ENCODE measurements at regions not wholly inside any gene's neighbourhood (a gene's known extent, or its start where the extent isn't known, plus 50 kb on each side); places are given as distances from the start of the nearest gene placed in this dataset.
"Not testable (repeated sequence)": the region's sequence is repeated elsewhere in the genome, so short reads cannot be mapped to it uniquely, and the experiment has no call there.

GRCh38 chr1:56257726-56258125 lies 321.6 kb downstream of the PLPP3 start:
- no peak for DNase-seq

GRCh38 chr1:56256153-56257000 lies 323.0 kb downstream of the PLPP3 start:
- no peak for DNase-seq

GRCh38 chr1:56255516-56256152 lies 323.7 kb downstream of the PLPP3 start:
- no peak for DNase-seq

GRCh38 chr1:56254130-56254529 lies 325.2 kb downstream of the PLPP3 start:
- DNase-seq, result no peak

- DNase-seq, result no peak
Observed at GRCh38 chr1:56250809-56251208, 328.6 kb downstream of the PLPP3 start.

GRCh38 chr1:56249234-56249633 lies 330.1 kb downstream of the PLPP3 start:
- no peak for DNase-seq

GRCh38 chr1:56248138-56248537 lies 331.2 kb downstream of the PLPP3 start:
- no peak for DNase-seq

GRCh38 chr1:56246726-56247125 lies 332.6 kb downstream of the PLPP3 start:
- not testable (repeated sequence) for DNase-seq

GRCh38 chr1:56240400-56240799 lies 339.0 kb downstream of the PLPP3 start:
- DNase-seq, result no peak

GRCh38 chr1:56237491-56238064 lies 341.8 kb downstream of the PLPP3 start:
- DNase-seq, result no peak

- no peak for DNase-seq
Observed at GRCh38 chr1:56236688-56237087, 342.7 kb downstream of the PLPP3 start.

GRCh38 chr1:56235909-56236510 lies 343.4 kb downstream of the PLPP3 start:
- DNase-seq, result no peak

GRCh38 chr1:56229186-56229585 lies 350.2 kb downstream of the PLPP3 start:
- DNase-seq, result no peak

GRCh38 chr1:56227886-56228285 lies 351.5 kb downstream of the PLPP3 start:
- DNase-seq, result no peak

- no peak for DNase-seq
Observed at GRCh38 chr1:56227401-56227800, 352.0 kb downstream of the PLPP3 start.

- no peak for DNase-seq
Observed at GRCh38 chr1:56225964-56226815, 353.2 kb downstream of the PLPP3 start.

GRCh38 chr1:56223968-56224367 lies 355.4 kb downstream of the PLPP3 start:
- DNase-seq, result no peak

- no peak for DNase-seq
Observed at GRCh38 chr1:56222914-56223540, 356.3 kb downstream of the PLPP3 start.

GRCh38 chr1:56220021-56220420 lies 359.3 kb downstream of the PLPP3 start:
- DNase-seq, result no peak

GRCh38 chr1:56218023-56218422 lies 361.3 kb downstream of the PLPP3 start:
- DNase-seq, result no peak

- no peak for DNase-seq
Observed at GRCh38 chr1:56216218-56216617, 363.1 kb downstream of the PLPP3 start.

GRCh38 chr1:56215771-56216170 lies 363.6 kb downstream of the PLPP3 start:
- DNase-seq, result no peak
